Stimulated activated naive CD8-positive, alpha-beta T cell treated with anti-CD3 and anti-CD28 coated beads, Interleukin-15, amount 100 ng/mL, for 72 hours (primary cell): ENCODE measurements at regions not wholly inside any gene's neighbourhood (a gene's known extent, or its start where the extent isn't known, plus 50 kb on each side); places are given as distances from the start of the nearest gene placed in this dataset.

Experiments used
- ATAC-seq: fragments of 150-1000 bp; cut with Tn5 transposase; 2 replicates; pipeline ENCODE4 v1.10.0; 2021; ENCODE audit warnings: mild to moderate bottlenecking, moderate library complexity
- DNase-seq, 2 donors: peaks; one replicate each; pipeline ENCODE4 v3.0.0; 2021 to 2022
- H3K27ac Mint-ChIP-seq, 2 donors: one replicate each; pipeline ENCODE4 v1.8.0; 2022; ENCODE audit warnings: mild to moderate bottlenecking in 2 of 2, mixed read lengths in 2 of 2, moderate library complexity in 2 of 2
- H3K27me3 Mint-ChIP-seq: one replicate; pipeline ENCODE4 v1.8.0; 2022; ENCODE audit warnings: mixed read lengths
- H3K4me1 Mint-ChIP-seq: one replicate; pipeline ENCODE4 v1.8.0; 2022; ENCODE audit warnings: mild to moderate bottlenecking, mixed read lengths
- H3K4me3 Mint-ChIP-seq, 2 donors: one replicate each; pipeline ENCODE4 v1.8.0; 2022; ENCODE audit warnings: mild to moderate bottlenecking in 2 of 2, mixed read lengths in 2 of 2, moderate library complexity in 1 of 2
- H3K9me3 Mint-ChIP-seq, 2 donors: one replicate each; pipeline ENCODE4 v1.8.0; 2022; ENCODE audit warnings: mixed read lengths in 2 of 2

DNA sequence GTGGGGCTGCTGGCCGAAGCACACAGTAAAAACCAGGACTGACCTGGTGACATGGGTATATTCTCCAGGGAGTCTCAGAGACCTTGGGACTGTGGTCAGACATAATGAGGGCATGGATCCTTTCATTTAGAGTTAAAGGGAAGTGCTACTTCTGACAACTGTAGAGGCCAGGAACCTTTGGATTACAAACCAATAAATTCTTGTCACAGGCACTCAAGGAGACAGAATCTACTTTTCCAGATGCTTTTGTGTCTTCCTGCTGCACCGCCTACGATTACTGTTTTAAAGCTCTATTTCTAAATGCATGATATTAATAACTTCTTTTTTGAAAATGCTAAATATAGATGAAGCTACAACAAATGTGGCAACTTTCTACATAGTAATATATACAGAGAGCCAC, 106.5 kb upstream of the LPAR1 start:
- Mint-ChIP-seq H3K27ac (no peak overlapping the region), H3K4me3 (no peak overlapping the region), H3K9me3 (no peaks in the 10 kb centered on the region), H3K27me3 (no peaks in the 10 kb centered on the region), H3K4me1 (no peaks in the 10 kb centered on the region)
- no peak for ATAC-seq
- no peak for DNase-seq

DNA sequence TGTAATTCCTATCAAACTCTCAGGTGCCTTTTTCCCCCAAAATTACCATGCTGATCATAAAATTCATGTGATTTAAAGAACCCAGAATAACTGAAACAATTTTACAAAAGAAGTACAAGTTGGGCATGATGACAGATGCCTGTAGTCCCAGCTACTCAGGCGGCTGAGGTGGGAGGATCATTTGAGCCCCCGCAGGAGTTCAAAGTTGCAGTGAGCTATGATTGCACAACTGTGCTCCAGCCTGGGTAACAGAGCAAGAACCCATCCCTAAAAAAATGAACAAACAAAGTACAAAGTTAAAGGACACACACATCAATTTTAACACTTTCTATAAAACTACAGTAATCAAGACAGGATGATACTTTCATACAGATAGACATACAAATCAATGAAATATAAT, 97.9 kb upstream of the LPAR1 start:
- Mint-ChIP-seq H3K4me3 (no peak overlapping the region), H3K27ac (no peak overlapping the region), H3K4me1 (no peaks in the 10 kb centered on the region), H3K27me3 (no peaks in the 10 kb centered on the region), H3K9me3 (peaks cover 13 to 24% of the 10 kb centered on the region in 2 donors)
- no peak for ATAC-seq
- DNase-seq, result no peak

DNA sequence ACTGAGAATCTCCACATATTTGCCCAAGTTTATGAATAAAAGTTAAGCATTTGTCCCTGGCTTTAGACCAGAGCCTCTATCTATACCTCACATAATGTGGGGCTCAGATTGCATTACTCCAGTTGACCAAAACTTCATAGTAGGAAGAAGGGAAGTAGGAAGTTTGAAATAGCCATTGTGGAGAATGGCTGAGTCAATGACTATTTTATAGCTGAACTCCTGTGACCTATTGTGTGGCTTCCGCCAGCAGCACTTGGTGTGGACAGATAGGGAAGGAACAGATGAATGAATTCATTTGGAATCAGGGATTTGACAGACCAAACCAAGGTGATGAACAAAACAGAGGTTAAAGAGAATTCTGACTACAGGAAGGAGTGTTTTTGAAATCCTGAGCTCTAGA, 92.9 kb upstream of the LPAR1 start:
- ATAC-seq (no peak), DNase-seq (no peak)
- Mint-ChIP-seq H3K4me3 (no peak overlapping the region), H3K27me3 (no peaks in the 10 kb centered on the region), H3K9me3 (peaks cover 17 to 34% of the 10 kb centered on the region in 2 donors), H3K4me1 (no peaks in the 10 kb centered on the region), H3K27ac (no peak overlapping the region)

DNA sequence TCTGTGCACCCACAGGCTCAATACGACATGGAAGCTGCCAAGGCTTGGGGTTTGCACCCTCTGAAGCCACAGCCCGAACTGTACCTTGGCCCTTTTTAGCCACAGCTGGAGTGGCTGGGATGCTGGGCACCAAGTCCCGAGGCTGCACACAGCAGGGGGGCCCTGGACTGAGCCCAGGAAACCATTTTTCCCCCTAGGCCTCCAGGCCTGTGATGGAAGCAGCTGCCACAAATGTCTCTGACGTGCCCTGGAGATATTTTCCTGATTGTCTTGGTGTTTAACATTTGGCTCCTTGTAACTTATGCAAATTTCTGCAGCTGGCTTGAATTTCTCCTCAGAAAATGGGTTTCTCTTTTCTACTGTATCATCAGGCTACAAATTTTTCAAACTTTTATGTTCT, 82.3 kb upstream of the LPAR1 start:
- ATAC-seq (no peak), DNase-seq (no peak)
- Mint-ChIP-seq H3K4me3 (no peak overlapping the region), H3K27ac (no peak overlapping the region), H3K27me3 (no peaks in the 10 kb centered on the region), H3K9me3 (peaks cover 15 to 27% of the 10 kb centered on the region in 2 donors), H3K4me1 (no peaks in the 10 kb centered on the region)

DNA sequence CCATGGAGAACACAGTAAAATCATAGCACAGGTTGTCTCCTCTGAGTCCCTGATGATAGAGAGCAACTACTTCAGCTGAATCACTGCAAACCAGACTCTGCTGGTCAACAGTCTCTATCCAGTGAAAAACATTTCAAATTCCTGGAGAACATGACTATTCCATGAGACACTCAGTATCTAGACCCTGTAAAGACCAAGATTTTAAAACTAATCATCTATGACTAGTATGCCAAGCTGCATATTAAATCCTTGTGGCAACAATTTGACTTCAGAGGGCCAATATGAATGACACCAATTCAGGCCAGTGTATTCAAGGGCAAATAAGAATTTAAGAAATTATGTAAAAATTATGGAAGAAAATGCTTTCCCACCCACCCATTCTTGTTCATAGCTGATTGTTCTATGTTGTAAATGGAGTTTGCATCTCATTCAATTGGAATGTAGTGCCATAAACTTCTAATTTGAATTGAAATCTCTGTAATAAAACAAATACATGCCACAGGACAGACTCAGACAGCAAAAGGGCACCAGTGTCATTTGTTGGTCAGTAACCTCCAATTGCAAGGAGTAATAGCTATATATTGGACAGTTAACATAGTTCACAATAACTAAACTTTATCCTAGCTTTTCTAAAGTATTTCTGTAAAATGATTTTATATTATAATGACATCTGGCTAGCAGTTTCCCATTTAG, 80.1 kb upstream of the LPAR1 start:
- Mint-ChIP-seq H3K4me1 (no peaks in the 10 kb centered on the region), H3K27ac (no peak overlapping the region), H3K27me3 (no peaks in the 10 kb centered on the region), H3K9me3 (peaks cover 12 to 24% of the 10 kb centered on the region in 2 donors), H3K4me3 (no peak overlapping the region)
- no peak for ATAC-seq
- no peak for DNase-seq

DNA sequence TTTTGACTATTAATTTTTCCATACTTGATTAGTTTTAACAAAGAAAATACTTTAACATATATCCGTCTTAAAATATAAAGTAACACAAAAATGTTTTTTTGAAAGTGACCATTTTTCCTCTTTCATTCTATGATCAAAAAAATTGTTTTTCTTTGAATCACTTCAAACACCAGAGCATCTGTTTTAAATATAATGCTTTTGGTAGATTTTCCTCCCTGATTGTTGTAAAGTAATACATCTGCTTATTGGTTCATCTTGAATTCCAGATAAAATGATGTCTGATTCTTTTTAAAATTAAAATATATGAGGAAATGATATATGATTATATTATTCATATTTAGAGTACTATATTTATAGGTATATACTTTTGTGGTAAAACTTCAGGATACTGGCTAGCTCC, 76.2 kb upstream of the LPAR1 start:
- ATAC-seq, result no peak
- no peak overlapping the region for H3K4me3 Mint-ChIP-seq
- peaks cover 4 to 5% of the 10 kb centered on the region in 2 donors for H3K9me3 Mint-ChIP-seq
- no peaks in the 10 kb centered on the region for H3K4me1 Mint-ChIP-seq
- no peaks in the 10 kb centered on the region for H3K27me3 Mint-ChIP-seq
- no peak overlapping the region for H3K27ac Mint-ChIP-seq
- no peak for DNase-seq

DNA sequence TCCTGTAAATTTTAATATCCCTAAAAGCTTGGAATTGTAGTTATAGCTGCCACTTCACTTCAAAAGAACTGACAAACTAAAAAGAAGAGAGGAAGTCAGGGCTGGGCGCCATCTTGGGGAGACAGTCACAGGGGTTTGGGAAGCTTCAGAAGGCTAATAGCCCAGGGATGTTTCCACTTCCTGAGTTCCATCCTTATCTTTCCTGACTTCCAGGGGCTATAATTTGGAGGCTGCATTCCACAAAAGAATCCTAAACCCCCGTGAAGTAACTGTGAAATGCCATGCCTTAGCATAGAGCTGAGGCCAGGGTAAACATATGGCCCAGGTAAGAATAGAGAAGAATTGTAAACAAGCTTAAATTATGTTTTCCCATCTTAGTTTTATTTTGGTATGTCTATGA, 75.4 kb upstream of the LPAR1 start:
- DNase-seq (no peak), ATAC-seq (no peak)
- Mint-ChIP-seq H3K27ac (no peak overlapping the region), H3K9me3 (no peaks in the 10 kb centered on the region), H3K4me3 (no peak overlapping the region), H3K4me1 (no peaks in the 10 kb centered on the region), H3K27me3 (no peaks in the 10 kb centered on the region)

DNA sequence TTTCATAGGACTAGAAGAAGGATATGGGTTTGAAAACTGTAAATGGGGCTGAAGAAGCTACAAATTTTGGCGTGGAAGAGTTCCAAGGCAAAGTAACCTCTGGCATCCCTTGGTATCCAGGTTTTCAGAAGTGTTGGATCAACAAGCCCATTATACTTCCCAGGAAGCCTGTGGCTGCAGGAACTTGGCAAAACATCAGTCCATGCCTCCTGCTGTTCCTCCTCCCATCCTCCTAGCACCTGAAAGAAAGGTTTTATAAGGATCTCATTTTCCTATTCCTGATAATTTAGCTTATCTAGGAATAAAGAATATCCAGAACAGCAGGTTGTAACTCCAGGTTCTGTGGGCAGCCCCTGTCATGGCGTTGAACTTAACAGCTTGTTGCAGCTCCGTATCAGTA, 72.5 kb upstream of the LPAR1 start:
- no peak for ATAC-seq
- H3K9me3 Mint-ChIP-seq, result no peaks in the 10 kb centered on the region
- no peak overlapping the region for H3K4me3 Mint-ChIP-seq
- DNase-seq, result no peak
- no peaks in the 10 kb centered on the region for H3K4me1 Mint-ChIP-seq
- H3K27ac Mint-ChIP-seq, result no peak overlapping the region
- no peaks in the 10 kb centered on the region for H3K27me3 Mint-ChIP-seq

DNA sequence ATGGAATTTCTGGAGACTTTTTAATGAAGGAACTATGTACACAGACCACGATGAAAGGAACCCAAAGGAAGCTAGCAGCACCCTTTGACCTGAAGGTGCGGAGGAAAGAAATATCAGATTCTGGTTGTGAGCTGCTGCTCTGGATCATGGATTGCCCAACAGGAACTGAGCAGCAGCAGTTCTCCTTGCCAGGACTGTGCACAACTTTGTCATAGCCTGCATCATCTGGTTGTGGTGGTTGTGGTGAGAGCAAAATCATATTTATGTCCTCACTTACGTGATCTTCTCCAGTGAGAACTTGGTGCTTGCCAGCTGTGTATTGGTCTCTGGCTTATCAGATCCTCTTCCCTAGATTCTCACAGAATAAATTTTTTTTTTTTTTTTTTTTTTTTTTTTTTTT, 70.7 kb upstream of the LPAR1 start:
- H3K9me3 Mint-ChIP-seq, result no peaks in the 10 kb centered on the region
- H3K4me1 Mint-ChIP-seq, result no peaks in the 10 kb centered on the region
- no peak overlapping the region for H3K27ac Mint-ChIP-seq
- ATAC-seq (no peak), DNase-seq (no peak)
- no peaks in the 10 kb centered on the region for H3K27me3 Mint-ChIP-seq
- no peak overlapping the region for H3K4me3 Mint-ChIP-seq

DNA sequence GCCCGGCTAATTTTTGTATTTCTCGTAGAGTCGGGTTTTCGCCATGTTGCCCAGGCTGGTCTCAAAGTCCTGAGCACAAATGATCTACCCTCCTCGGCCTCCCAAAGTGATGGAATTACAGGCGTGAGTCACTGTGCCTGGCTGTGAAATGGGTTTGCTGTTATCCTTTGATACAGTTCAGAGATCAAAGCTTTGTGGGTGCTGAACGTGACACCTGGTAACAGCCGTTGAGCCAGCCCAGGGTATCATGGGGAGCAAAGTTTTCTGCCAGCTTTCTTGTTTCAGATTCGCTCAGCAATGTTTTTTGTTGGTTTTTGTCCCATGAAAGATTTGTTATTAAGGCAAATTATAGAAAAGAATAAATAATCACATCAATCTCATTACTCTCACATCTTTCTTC, 68.9 kb upstream of the LPAR1 start:
- H3K4me3 Mint-ChIP-seq, result no peak overlapping the region
- no peaks in the 10 kb centered on the region for H3K9me3 Mint-ChIP-seq
- no peak for ATAC-seq
- no peak overlapping the region for H3K27ac Mint-ChIP-seq
- DNase-seq, result no peak
- H3K27me3 Mint-ChIP-seq, result no peaks in the 10 kb centered on the region
- no peaks in the 10 kb centered on the region for H3K4me1 Mint-ChIP-seq

DNA sequence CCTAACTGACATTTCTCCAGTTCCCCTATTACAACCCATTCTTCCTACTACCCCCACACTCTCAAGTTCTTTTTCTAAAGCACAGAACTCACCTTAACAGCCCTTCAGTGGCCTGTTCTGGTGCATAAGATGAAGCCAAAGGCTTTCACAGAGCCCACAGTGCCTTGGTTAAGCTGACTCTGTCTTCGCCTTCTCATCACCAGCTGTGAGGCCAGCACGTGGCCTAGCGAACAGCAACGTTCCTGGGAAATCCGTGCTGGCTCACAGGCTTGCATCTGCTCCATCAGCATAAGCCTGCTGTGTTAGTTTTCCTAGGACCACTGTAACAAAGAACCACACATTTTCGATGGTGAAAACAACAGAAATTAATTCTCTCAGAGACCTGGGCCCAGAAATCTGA, 67.9 kb upstream of the LPAR1 start:
- no peak overlapping the region for H3K4me3 Mint-ChIP-seq
- H3K4me1 Mint-ChIP-seq, result no peaks in the 10 kb centered on the region
- H3K27ac Mint-ChIP-seq, result no peak overlapping the region
- DNase-seq (no peak), ATAC-seq (no peak)
- H3K27me3 Mint-ChIP-seq, result no peaks in the 10 kb centered on the region
- no peaks in the 10 kb centered on the region for H3K9me3 Mint-ChIP-seq

DNA sequence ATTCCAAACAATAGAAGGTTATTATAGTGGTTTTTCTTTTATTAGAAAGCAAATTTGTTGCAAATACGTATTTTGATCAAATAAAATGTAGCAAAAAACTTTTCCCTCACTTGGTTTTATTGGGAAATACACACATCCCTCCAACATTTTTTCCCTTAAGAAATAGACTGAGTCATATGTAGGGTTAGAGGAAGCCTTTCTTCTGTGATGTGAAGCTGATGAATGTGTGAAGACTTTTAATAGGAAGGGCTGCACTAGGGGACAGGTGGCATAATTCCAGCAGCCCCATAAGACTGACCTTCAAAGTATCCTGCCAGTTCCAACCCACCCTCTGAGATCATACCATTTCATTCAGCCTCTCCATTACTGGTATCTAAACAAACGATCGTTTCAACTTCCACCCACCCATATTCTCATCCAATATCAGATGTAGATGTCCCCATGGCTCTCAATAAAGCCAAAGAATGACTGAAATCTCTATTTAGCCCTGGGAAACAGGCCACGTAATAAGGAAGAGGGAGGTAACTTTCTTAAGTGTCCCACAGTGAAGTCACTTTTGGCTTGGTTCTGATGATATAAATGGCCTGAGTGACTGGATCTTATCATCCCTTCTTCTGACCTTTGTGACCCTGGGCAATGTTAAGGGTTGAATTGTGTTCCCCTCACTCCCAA, 64.7 kb upstream of the LPAR1 start:
- Mint-ChIP-seq H3K4me1 (no peaks in the 10 kb centered on the region), H3K27ac (no peak overlapping the region), H3K4me3 (no peak overlapping the region), H3K27me3 (no peaks in the 10 kb centered on the region), H3K9me3 (no peaks in the 10 kb centered on the region)
- ATAC-seq, result no peak
- no peak for DNase-seq

DNA sequence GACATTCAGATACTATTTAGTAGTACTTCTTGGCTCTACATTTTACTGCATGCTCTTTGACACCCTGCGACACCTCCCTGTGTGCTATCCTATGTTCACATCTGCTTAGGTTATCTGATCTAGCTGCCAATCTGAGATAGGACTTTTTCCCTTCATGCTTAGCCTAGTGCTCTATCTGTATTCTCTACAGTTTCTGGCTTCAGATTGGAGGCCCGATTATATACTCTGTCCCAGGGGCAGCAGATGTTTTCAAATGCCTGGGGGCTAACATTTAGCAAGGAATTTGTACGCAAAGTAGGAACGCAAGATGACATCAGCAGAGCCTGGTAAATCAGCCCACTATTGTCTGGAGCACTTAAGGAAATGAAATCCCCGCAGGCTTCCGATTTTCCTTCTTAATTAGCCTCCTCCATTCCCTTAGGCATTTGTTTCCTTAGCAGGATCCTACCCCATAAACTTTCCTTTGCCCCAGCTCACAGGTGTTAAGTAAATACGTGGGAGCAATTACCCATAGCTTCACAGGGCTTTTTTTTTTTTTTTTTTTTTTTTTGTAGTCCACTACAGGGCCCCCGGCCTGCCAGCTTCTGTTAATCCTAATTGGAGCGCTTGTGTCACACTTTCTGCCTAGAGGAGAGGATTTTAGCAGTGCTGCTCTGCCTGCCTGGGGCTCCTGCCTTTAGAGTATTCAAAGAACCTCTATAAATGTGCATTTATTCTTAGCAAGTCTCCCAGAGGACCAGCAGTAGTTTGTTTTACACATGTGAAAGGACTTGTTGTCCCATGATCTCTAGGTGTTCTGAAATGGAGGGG, 61.1 kb upstream of the LPAR1 start:
- ATAC-seq (no peak), DNase-seq (no peak)
- H3K4me1 Mint-ChIP-seq, result no peaks in the 10 kb centered on the region
- no peak overlapping the region for H3K4me3 Mint-ChIP-seq
- H3K27me3 Mint-ChIP-seq, result no peaks in the 10 kb centered on the region
- H3K9me3 Mint-ChIP-seq, result no peaks in the 10 kb centered on the region
- H3K27ac Mint-ChIP-seq, result no peak overlapping the region

DNA sequence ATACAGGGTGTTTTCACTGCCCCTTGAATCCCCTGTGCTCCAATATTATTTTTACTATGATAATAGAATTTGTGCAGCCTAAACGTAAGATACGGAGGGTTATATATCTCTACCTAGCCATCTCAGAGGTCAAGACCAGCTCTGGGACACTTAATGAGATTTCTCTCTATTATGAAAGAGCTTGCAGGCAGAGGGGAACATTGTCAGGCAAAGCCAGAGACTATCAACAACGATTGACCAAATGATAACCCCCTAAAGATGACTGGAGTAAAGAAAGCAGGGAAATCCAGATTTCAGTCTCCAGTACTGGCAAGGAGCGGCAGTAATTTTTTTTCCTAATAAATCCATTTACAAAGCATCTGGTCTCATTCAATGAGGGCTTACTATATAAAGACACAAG, 59.8 kb upstream of the LPAR1 start:
- Mint-ChIP-seq H3K27ac (no peak overlapping the region), H3K4me3 (no peak overlapping the region), H3K27me3 (no peaks in the 10 kb centered on the region), H3K4me1 (no peaks in the 10 kb centered on the region), H3K9me3 (no peaks in the 10 kb centered on the region)
- ATAC-seq, result no peak
- no peak for DNase-seq

DNA sequence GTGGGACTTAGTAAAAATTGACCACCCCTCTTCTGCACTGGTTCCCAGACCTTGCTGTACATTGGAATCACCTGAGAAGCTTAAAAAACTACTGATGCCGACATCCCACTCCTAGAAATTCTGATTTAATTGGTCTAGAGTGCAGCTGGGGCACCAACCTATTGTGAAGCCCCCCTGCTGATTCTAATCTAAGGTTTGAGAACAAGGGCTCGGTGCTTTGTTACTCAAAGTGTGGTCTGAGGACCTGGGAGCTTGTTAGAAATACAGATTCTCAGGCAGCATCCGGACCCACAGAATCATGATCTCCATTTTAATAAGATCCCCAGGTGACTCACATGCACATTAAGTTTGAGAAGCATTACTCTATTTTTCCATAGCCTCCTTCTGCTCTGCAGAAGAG, 57.8 kb upstream of the LPAR1 start:
- ATAC-seq, result no peak
- DNase-seq, result no peak
- no peak overlapping the region for H3K4me3 Mint-ChIP-seq
- H3K4me1 Mint-ChIP-seq, result no peaks in the 10 kb centered on the region
- peak overlapping the region in 1 of 2 donors; percentile 41 for H3K27ac Mint-ChIP-seq
- no peaks in the 10 kb centered on the region for H3K9me3 Mint-ChIP-seq
- H3K27me3 Mint-ChIP-seq, result no peaks in the 10 kb centered on the region

DNA sequence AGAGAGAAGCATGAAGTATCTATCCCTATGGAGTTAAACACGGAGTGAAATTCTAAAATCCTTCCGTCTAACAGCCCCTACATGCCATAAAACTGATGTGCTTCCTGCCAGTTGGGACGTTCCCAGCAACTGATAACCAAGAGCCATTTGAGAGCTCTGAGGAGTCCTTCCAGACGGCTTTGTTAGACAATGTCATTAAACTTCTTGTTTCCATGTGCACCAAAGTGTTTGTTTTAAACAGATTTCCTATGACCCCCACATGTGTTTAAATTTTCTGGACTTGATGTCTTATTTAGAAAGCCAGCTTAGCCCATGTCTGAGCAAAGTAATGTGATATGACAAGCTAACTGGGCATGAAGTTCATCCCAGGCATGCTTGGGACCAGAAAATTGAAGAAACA, 57.2 kb upstream of the LPAR1 start:
- H3K4me1 Mint-ChIP-seq, result no peaks in the 10 kb centered on the region
- no peak overlapping the region for H3K4me3 Mint-ChIP-seq
- DNase-seq (no peak), ATAC-seq (no peak)
- no peaks in the 10 kb centered on the region for H3K27me3 Mint-ChIP-seq
- H3K27ac Mint-ChIP-seq, result no peak overlapping the region
- no peaks in the 10 kb centered on the region for H3K9me3 Mint-ChIP-seq
